HG02885 (cell line): ENCODE measurements at regions not wholly inside any gene's neighbourhood (a gene's known extent, or its start where the extent isn't known, plus 50 kb on each side); places are given as distances from the start of the nearest gene placed in this dataset.

Experiments used
- ATAC-seq: cut with Tn5 transposase; IDR thresholded peaks from one replicate; pipeline ENCODE4 v1.9.1; 2021; ENCODE audit warnings: mild to moderate bottlenecking; ENCODE audit not compliant: unreplicated experiment, poor library complexity

DNA sequence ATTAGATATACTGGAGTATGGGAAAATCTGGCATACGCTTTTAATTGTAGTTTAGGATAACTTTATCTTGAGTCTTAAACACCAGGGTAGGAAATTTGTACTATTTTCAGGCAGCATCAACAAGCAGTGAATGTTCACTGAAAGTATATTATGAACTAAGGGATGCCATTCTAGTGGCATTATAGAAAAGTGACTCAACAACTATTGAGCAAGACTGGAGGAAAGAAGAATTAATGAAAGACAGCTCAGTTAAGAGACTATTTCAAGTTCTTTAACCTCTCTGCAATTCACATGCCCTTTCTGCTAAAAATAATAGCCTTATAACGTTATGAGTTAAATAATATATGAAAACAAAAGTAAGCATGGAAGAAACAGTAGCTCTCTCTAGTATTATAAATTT, 343.1 kb downstream of the FSCB start:
- ATAC-seq: no peak

DNA sequence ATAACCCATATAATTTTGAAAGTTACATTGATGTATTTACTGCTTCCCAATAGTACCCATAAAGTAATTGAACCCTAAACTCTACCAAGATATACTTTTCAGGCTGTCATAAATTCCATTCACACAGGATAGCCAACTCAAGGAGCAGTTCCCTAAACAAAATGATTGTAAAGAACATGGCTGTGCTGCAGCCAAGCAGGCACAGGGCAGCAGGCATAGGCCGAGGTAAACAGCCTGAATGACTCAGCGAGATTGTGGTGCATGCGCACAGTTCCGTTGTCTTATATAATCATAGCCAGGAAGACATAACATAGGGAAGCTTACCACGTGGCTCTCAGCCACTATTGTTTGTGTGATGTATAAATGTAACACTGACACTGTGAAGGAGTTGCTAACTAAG, 344.9 kb downstream of the FSCB start:
- no peak for ATAC-seq

GRCh38 chr14:44154874-44155273, 352.2 kb downstream of the FSCB start:
- no peak for ATAC-seq

DNA sequence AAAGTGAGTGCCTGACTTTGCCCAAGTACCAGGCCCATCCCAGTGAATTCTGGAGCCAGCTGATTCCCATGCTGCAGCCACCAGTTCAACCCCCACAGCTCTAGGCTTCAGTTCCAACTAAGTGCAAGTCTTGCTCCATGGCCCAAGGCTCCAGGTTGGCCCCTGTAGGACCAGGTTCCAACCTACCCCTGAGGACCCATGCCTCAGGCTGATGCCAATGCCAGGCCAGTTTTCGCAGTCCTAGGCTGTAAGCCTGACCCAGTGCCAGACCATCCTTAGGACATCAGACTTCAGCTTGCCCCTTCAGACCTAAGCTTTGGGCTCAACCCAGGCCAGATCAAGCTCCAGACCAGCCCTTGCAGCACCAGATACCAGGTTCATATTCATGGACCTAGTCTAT, 352.6 kb downstream of the FSCB start:
- no peak for ATAC-seq

DNA sequence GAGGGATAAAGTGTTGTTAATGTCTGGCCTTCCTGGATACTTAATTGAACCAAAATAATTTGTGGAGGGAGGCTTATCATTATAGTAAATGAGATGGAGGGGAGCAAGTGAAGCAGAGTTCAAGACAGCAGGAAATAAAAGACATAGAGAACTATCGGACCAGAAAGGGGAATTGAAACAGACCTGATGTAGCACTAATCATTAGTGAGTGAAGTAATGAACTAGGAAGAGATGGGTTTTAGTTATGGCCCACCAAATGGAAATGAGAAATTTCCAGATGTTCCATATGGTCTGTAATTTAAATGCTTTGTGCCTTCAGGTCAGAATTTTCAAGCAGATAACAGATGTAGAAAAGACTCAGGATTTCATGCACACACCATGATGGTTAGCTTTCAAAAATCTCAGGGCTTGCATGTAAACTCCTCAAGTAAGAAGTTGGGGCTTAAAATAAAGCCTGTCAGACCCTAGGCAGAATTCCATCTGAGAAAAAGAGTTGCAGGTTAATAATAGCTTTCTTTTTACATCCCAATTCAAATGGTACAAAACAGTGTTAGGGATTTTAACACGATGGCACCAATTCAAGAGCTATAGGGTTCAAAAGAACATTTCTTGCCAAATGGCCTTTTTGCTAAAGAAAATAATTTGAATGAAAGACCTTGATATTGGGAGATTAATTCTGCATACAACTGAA, 355.8 kb downstream of the FSCB start:
- ATAC-seq: no peak

GRCh38 chr14:44149597-44149996, 357.5 kb downstream of the FSCB start:
- no peak for ATAC-seq

DNA sequence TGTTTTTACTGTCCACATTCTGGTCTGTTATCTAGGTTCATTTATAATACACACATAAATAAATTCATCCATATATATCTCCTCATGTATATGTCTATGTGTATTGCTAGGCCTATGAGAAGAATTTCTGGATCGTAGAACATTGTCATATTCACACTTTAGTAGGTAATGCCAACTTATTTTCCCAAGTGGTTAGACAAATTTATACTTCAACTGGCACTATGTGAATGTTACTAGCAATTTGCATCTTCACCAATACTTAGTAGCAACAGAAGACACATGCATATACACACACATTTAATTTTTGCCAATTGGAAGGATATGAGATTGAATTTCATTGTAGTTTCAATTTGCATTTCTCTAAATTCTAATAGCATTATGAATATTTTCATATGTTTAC, 365.1 kb downstream of the FSCB start:
- no peak for ATAC-seq

- no peak for ATAC-seq
Observed at GRCh38 chr14:44135972-44136371, 371.1 kb downstream of the FSCB start.

DNA sequence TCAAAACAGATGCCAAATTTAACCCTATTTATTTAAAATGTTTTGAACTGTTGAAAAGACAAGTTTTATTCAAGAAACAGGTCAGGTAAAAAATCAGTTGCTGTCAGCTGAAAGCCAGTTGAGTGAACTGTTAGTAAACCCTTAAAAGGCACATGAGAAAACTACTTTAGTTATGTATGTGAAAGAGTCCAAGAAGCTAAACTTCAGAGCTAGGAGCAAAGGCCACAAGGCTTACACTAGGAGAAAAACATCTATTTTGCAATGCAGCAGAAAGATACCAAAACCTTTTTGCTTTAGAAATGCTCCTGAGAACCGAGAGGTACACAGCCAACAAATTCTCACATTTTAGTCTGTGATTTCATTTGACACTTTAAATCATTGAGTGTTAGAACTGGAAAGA, 375.2 kb downstream of the FSCB start:
- no peak for ATAC-seq

DNA sequence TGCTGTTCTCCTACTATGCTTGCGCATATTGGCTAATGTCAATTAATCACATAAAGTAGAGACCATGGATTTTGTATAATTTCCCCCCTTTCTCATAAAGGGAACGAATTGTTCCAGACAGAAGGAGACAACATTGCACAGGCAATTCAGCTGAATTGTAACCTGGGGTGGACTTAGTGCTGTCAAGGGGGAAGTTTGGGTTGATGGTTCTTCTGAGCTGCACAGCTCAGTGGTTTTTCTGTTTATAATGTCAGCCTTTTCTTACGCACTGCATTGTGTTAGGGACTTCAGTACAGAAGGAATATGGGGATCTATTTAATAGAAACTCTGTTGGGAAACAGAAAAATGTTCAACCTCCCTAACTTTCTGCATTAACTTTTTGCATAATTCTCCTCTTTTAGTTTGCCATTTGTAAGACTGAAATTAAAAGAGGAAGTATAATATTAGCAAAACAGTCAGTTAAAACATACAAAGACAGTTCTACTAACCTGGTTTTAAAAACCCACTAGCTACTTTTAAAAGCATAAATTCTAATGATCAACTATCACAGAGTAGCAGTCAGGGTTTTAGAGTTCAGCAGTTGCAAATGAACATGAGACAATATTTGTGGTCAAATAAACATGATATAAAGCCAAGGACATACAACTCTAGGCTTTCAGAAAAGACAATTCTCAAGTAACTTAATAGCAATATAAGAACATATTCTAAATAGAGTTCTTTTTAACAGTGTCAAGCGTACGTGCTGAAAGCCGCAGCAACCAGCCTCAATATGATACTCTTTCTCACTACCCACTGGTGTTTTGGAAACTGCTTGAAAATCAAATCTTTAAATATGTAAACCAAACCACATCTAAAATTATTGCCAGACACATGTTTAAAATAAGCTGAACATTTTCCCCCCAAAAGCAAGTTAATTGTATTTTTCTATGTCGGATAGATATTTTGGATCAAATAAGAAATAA, 393.0 kb downstream of the FSCB start:
- no peak for ATAC-seq

DNA sequence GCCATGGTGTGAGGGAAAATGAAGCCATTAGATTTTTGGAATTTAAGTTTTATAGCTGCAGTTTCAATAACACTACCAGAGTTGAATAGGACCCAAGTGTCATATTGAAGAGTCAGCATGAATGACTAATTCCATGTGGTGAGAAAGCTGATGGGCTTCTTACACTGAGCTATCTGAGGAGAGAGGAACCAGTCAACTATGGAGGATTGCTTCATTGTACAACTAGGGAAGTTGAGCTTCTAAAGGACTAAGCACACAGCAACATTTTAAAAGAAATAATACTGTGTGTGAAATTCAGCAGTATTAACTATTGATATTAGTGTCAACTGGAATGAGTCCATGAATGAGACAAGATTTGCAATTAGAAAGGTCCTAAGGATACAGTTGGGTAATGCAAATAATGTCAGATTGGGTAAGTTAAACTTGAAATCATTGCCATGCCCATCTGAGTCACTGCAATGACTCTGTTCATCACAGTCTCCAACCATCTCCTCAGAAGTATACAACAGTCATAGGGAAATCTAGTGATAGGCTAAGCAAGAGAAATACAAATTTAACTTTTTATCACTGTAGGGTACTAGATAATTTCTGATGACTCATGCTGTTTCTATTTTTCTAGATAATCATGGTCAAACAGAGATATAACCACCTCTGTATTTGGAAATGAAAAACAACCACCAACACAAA, 394.2 kb downstream of the FSCB start:
- no peak for ATAC-seq

GRCh38 chr14:44109036-44109435, 398.0 kb downstream of the FSCB start:
- ATAC-seq: no peak

GRCh38 chr14:44108601-44109000, 398.5 kb downstream of the FSCB start:
- no peak for ATAC-seq

- ATAC-seq: no peak
Observed at GRCh38 chr14:44107156-44107555, 399.9 kb downstream of the FSCB start.

DNA sequence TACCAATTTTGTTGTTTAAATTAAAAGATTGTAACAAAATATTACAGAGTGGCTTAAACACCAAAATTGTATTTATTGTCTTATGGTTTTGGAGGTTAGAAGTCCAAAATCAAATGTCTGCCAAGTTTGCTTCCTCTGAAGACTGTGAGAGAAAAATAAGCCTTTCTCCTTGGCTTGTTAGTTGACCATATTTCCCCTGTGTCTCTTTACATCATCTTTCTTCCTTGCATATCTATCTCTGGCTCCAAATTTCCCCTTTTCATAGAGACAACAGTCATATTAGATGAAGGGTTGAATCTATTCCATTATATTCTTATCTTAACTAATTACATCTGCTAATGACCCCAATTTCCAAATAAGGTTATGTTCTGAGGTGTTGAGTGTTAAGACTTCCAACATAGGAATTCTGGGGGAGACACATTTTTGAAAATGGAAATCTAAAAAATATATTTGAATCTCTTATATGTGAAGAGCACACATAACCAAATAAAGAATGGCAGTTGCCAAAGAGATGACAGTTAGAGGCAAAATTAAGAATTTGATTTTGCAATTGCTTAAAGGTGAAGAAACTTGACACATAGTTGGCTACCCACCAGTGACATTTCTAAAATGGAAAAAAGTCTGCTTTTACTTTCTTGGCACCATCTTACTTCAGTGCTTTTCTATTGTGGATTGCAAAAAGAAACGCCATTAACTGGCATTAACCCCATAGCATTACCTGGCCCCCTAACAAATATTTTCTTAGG, 407.2 kb downstream of the FSCB start:
- ATAC-seq: no peak

GRCh38 chr14:44081146-44081545, 425.9 kb downstream of the FSCB start:
- no peak for ATAC-seq

DNA sequence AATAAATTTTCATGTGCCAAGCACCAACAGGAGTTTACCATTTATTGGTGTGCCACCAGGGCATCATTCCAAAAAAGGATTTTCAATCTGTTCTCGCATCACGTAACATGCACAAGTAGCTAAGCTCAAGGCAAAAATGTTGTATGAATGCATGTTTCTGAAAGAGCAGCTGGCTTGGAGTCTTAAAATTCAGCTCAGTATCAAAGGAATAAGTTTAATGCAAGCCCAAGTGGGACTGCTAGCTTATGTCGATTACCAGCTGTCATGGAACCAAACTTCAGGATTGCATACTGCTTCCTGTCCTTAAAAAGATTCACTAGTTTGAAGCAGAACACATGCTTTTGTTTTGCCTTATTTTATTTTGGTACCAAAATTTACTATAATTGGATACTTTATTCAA, 437.0 kb downstream of the FSCB start:
- ATAC-seq: no peak

- no peak for ATAC-seq
Observed at GRCh38 chr14:44053422-44053821, 453.7 kb downstream of the FSCB start.

DNA sequence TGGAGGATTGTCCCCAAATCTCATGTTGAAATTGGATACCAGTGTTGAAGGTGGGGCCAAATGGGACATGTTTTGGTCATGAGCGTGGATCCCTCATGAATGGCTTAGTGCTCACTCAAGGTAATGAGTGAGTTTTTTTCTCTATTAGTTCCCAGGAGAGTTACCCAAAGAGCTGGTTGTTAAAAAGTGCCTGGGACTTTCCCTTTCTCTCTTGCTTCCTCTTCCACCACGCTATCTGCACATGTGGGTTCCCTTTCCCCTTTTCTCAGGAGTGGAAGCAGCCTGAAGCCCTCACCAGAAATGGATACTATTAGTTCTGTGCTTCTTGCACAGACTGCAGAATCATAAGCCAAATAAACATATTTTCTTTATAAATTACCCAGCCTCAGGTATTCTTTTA, 465.4 kb downstream of the FSCB start:
- no peak for ATAC-seq

GRCh38 chr14:44040561-44040960, 466.5 kb downstream of the FSCB start:
- no peak for ATAC-seq
